ENCODE measurements at regions not wholly inside any gene's neighbourhood (a gene's known extent, or its start where the extent isn't known, plus 50 kb on each side); places are given as distances from the start of the nearest gene placed in this dataset.

DNA sequence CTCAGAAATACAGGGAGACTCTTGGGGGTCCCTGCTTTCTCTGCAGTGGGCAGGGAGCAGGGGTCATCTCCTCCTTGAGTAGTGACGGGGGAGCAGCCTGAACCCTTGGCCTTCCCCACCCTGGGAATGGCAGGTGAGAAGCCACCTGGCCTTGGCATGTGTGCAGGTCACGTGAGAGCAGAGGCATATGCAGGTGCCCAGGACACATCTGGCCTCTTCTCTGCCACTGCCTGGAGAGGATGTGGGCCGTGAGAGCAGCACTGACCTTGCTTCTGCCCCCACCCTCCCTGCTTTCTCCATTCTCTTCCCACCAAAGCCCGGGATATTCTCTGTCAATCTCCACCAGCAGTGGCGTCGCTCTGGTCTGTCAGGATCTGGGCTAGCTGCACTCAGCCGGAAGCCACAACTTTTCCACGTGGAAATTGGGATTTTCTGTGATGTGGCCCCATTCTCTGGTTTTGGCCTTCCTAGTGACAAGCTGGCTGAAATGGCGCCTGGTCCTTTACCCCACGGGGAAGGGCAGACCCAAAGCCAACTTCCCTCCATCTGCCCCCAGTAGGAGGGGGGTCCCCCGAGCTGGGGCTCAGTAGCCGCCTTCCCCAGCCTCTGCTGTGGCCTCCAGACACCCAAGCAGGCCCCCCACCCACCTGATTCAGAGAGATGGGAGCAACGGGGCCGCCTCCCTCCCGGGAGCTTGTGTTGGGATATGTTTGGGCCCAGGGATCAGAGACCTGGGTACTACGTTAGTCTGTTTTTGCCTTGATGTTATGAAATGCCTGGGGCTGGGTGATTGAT is 70.4 kb upstream of the FCN1 start:
- DNase-seq, result peak; percentile 6

- DNase-seq, result peak; percentile 13
These were observed 71.0 kb upstream of the FCN1 start for GRCh38 chr9:134988706-134989105.

- DNase-seq, result peak; percentile 5
These were observed 71.7 kb upstream of the FCN1 start for GRCh38 chr9:134989206-134990065.

GRCh38 chr9:134991808-134992754 is 74.4 kb upstream of the FCN1 start:
- peak; percentile 28 for DNase-seq

DNA sequence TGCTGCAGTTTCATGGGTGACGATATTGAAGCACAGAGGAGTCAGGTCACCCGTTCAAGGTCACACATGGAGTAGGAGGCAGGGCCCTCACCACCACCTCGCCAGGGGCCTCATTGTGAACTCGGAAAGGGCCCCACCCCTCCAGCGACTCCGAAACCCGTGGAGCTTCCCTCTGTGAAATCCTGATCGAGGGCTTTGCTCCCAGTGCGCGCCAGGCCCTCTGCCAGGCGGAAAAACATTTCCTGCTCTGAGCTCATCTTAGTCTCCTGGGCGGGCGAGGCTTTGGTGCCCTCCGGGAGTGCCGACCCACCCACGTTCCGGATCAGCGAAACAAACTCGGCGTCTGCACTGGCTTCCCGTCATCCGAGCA is 75.0 kb upstream of the FCN1 start:
- peak; percentile 40 for DNase-seq

- peak; percentile 17 for DNase-seq
These were observed 75.7 kb upstream of the FCN1 start for GRCh38 chr9:134993416-134993815.

GRCh38 chr9:134993996-134994720 is 76.4 kb upstream of the FCN1 start:
- DNase-seq, result peak; percentile 7

- DNase-seq, result peak; percentile 12
These were observed 77.4 kb upstream of the FCN1 start for GRCh38 chr9:134994926-134995791.

DNA sequence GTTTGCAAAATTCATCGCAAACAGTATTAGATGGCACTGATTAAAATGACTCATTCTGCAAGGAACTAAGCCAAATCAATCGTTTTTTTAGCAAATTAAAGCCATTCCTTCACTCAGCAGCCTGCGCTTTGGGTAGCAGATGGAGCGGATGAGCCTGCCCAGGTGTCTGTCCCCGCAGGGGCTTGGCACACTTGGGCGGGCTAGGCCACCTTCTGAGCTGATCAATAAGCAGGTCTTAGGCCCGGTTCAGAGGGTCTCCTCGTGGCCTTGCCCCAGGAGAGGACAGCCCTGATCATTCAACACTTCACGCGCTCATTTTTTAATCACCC is 78.0 kb upstream of the FCN1 start:
- peak; percentile 9 for DNase-seq

DNA sequence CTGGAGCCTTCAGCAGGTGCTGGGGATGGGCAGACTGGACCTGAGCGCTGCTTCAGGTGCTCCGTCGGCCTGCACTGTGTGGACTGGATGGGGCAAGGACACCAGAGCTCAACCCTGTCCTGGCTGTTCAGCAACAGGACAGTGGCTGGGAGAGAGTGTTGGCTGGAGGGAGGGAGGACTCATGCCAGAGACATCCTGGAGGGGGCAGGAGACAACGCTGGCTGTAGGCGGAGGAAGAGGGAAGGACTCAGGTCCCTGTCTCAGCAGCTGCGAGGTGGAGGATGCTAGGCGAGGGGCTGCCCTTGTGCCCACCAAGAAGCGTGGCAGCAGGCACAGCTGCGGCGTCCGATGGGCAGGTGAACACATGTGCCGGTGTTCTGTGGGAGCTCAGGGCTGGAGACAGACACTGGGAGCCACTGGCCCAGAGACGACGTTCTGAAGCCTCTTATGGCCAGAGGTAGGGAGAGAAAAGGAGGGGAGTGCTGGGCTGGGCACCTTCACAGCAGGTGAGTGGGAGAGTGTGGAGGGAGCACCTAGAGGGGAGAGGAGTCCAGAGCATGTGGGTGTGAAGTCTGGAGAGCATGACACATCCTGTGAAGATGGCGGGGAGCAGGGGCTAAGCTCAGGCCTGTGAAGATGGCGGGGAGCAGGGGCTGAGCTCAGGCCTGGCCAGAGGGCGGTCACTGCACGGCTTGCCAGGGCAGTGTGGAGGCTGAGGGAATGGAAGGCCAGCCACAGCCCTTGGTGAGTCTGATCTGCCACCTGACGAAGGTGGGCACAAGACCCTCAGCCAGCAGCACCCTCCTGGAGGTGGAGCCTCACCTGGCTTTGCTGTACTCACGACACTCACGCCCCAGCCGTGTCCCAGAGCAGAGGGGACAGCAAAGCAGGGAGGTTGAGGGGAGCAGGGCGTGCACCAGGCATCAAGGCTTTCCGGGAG is 79.1 kb upstream of the FCN1 start:
- DNase-seq, result peak; percentile 19

DNA sequence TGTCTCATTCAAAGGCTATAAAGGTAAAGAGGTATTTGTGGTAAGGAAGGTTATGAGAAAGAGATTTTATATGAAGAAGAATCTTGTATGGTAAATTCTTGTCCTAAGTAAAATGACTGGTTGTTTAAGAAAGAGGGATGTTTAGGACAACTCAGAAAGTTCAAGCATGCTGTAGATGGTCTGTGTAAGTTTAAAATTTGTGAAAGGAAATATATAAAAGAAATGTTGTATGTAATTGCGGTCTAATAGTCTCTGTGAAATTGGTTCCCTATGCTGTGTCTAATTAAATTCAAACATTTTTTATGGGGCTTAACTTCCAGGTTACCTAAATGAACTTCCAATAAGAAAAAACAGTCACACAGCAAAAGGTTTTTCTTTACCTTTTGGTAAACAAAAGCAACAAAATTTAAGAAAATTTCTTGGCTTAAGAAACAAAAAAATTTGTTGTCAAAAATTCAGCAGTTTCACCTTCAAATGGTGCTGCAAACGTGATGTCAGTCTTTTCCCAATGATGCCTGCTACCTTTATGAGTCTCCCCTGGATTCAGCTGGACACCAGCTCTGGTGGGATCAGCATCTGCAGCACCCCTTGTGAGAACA is 83.0 kb upstream of the FCN1 start:
- no peak for DNase-seq

GRCh38 chr9:135001526-135001925 is 83.8 kb upstream of the FCN1 start:
- DNase-seq, result peak; percentile 4

- peak; percentile 12 for DNase-seq
These were observed 84.6 kb upstream of the FCN1 start for GRCh38 chr9:135002336-135002735.

- DNase-seq, result peak; percentile 20
These were observed 84.7 kb upstream of the OLFM1 start for GRCh38 chr9:135002802-135003201.

- DNase-seq, result no peak
These were observed 82.7 kb upstream of the OLFM1 start for GRCh38 chr9:135004772-135005171.

DNA sequence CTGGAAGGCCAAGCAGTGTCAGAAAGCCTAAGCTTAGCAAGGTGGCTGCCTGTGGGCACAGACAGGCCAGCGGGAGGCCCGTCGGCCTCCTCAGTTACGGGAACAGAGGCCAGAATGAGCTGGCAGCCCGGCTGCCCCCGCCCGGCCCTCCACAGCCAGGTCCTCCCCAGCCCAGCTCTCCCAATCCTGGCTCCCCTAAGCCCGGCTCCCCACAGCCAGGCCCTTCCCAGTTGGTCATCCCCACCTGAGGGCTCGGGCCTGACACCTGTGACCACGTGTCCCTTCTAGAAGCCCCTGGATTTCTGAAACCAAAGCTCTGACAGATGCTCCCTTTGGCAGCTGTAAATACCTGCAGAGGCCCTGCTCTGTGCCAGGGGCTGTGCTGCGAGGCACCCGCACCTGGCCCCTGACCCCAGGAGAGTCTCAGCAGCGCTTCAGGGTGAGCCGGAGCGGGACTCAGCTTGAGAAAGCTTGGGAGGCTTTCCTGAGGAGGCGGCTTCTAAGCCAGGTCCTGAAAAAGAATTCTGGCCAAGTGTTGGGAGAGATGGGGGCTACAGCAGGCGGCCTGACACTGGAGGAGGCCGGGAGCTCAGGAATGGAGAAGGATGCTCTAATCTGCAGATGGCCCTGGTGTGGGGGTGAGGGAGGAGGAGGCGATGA is 80.4 kb upstream of the OLFM1 start:
- DNase-seq, result no peak

DNA sequence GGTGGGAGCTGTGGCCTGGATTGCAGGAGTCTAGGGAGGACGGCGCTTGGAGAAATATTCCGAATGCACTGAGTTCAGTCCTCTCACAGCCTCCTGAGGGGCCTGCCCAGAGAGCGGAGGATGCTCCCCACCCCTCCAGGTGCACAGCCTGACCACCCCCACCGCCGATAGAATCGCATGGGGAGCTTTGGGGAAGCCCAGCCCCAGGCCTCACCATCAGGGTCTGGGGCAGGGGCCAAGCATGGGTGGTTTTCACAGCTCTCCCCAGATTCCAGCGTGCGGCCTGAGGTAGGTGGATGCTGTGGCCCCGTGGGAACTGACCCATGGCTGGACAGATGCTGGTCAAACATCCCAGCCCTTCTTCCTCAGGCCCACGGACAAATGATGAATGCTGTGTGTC is 79.9 kb upstream of the OLFM1 start:
- no peak for DNase-seq

GRCh38 chr9:135008416-135008815 is 79.1 kb upstream of the OLFM1 start:
- peak; percentile 4 for DNase-seq

GRCh38 chr9:135009051-135009560 is 78.4 kb upstream of the OLFM1 start:
- no peak for DNase-seq
